GM23248 (cell line): ENCODE measurements at regions not wholly inside any gene's neighbourhood (a gene's known extent, or its start where the extent isn't known, plus 50 kb on each side); places are given as distances from the start of the nearest gene placed in this dataset.
"Not testable (repeated sequence)": the region's sequence is repeated elsewhere in the genome, so short reads cannot be mapped to it uniquely, and the experiment has no call there.

Experiments used
- DNase-seq: peaks from one replicate; pipeline ENCODE4 v3.0.0-alpha.2; 2015
- H2AFZ ChIP-seq: fragments of 200-600 bp; sonication (generic); 2 replicates; pipeline ENCODE4 v1.6.1; 2016; ENCODE audit warnings: antibody characterized with exemption
- H3F3A ChIP-seq: fragments of 200-600 bp; sonication (generic); 2 replicates; pipeline ENCODE4 v1.6.1; 2016; ENCODE audit warnings: mild to moderate bottlenecking, antibody characterized with exemption, mixed run types; ENCODE audit not compliant: insufficient read depth
- H3K27ac ChIP-seq: fragments of 200-600 bp; sonication (generic); 2 replicates; pipeline ENCODE4 v1.5.1; 2016; ENCODE audit warnings: mild to moderate bottlenecking
- H3K27me3 ChIP-seq: fragments of 200-600 bp; sonication (generic); replicated peaks from 2 replicates; pipeline ENCODE4 v1.6.1; 2016; ENCODE audit warnings: mild to moderate bottlenecking; ENCODE audit not compliant: insufficient read depth
- H3K36me3 ChIP-seq: fragments of 200-600 bp; sonication (generic); 2 replicates; pipeline ENCODE4 v1.6.1; 2016; ENCODE audit warnings: low read depth, mild to moderate bottlenecking
- H3K4me1 ChIP-seq: fragments of 200-600 bp; sonication (generic); 2 replicates; pipeline ENCODE4 v1.6.1; 2016; ENCODE audit warnings: mild to moderate bottlenecking; ENCODE audit not compliant: insufficient read depth
- H3K4me2 ChIP-seq: fragments of 200-600 bp; sonication (generic); one replicate; pipeline ENCODE4 v1.6.1; 2016; ENCODE audit warnings: mild to moderate bottlenecking; ENCODE audit not compliant: unreplicated experiment
- H3K4me3 ChIP-seq: fragments of 200-600 bp; sonication (generic); 2 replicates; pipeline ENCODE4 v1.5.1; 2016; ENCODE audit warnings: mild to moderate bottlenecking
- H3K79me2 ChIP-seq: fragments of 200-600 bp; sonication (generic); 2 replicates; pipeline ENCODE4 v1.6.1; 2016; ENCODE audit warnings: mild to moderate bottlenecking; ENCODE audit not compliant: insufficient read depth
- H3K9ac ChIP-seq: fragments of 200-600 bp; sonication (generic); 2 replicates; pipeline ENCODE4 v1.6.1; 2016; ENCODE audit warnings: mild to moderate bottlenecking
- H3K9me2 ChIP-seq: fragments of 200-600 bp; sonication (generic); 2 replicates; pipeline ENCODE4 v1.6.1; 2016; ENCODE audit warnings: mixed run types, mild to moderate bottlenecking, moderate library complexity; ENCODE audit not compliant: insufficient read depth
- H3K9me3 ChIP-seq: fragments of 200-600 bp; sonication (generic); one replicate; pipeline ENCODE4 v1.6.1; 2017; ENCODE audit warnings: low read depth
- H4K20me1 ChIP-seq: fragments of 200-600 bp; sonication (generic); 2 replicates; pipeline ENCODE4 v1.6.0; 2016; ENCODE audit not compliant: insufficient read depth
- EZH2 ChIP-seq: fragments of 200-600 bp; sonication (generic); IDR thresholded peaks from 2 replicates; pipeline ENCODE4 v1.6.1; 2018; ENCODE audit warnings: antibody characterized with exemption, mild to moderate bottlenecking; ENCODE audit not compliant: insufficient read depth, poor library complexity, severe bottlenecking
- EZH2phosphoT487 ChIP-seq: fragments of 200-600 bp; sonication (generic); IDR thresholded peaks from 2 replicates; pipeline ENCODE4 v1.6.1; 2018; ENCODE audit warnings: antibody characterized with exemption, moderate library complexity, mild to moderate bottlenecking, low read depth; ENCODE audit not compliant: insufficient read depth
- WGBS, 2 experiments: methylation state at CpG; one replicate each; pipeline ENCODE4 v1.1.6; 2015 to 2017; ENCODE audit warnings: low lambda C conversion rate in 2 of 2, low coverage in 1 of 2; ENCODE audit errors: missing lambda C conversion rate in 2 of 2; 5-methylcytosine and 5-hydroxymethylcytosine counted together
- in situ Hi-C: fragments of 300-500 bp; cut with MboI; formaldehyde crosslinking; loops from 2 replicates; pipeline ENCODE4 v1.15.0; 2020

- Histone ChIP-seq H3K27me3 (no peaks in the 10 kb centered on the region), H4K20me1 (no peaks in the 10 kb centered on the region), H3K9ac (no peak overlapping the region), H3K36me3 (no peaks in the 10 kb centered on the region), H3K9me3 (no peaks in the 10 kb centered on the region), H2AFZ (no peak overlapping the region), H3K4me3 (no peak overlapping the region), H3K79me2 (no peaks in the 10 kb centered on the region), H3K9me2 (no peaks in the 10 kb centered on the region), H3F3A (no peaks in the 10 kb centered on the region), H3K27ac (no peak overlapping the region), H3K4me1 (no peaks in the 10 kb centered on the region), H3K4me2 (no peak overlapping the region)
- no peak for DNase-seq
- in situ Hi-C loops = no loop called here
- no peak for TF ChIP-seq EZH2
- no peak for TF ChIP-seq EZH2phosphoT487
- WGBS, 2 experiments = 19 to 20% methylated on average over 5 of the region's 5 CpGs
Measured at GRCh38 chr14:25461780-25462179, 411.8 kb upstream of the STXBP6 start.

- no peaks in the 10 kb centered on the region for H4K20me1 ChIP-seq
- H3K79me2 ChIP-seq = no peaks in the 10 kb centered on the region
- TF ChIP-seq EZH2 (no peak), EZH2phosphoT487 (no peak)
- no peaks in the 10 kb centered on the region for H3K4me1 ChIP-seq
- H2AFZ ChIP-seq = no peak overlapping the region
- no peak overlapping the region for H3K4me3 ChIP-seq
- no peaks in the 10 kb centered on the region for H3F3A ChIP-seq
- H3K4me2 ChIP-seq = no peak overlapping the region
- H3K9me2 ChIP-seq = no peaks in the 10 kb centered on the region
- H3K27ac ChIP-seq = no peak overlapping the region
- H3K27me3 ChIP-seq = no peaks in the 10 kb centered on the region
- no peaks in the 10 kb centered on the region for H3K36me3 ChIP-seq
- in situ Hi-C loops = no loop called here
- H3K9me3 ChIP-seq = no peaks in the 10 kb centered on the region
- H3K9ac ChIP-seq = no peak overlapping the region
- 28 to 29% methylated on average over 2 of the region's 2 CpGs for WGBS, 2 experiments
- no peak for DNase-seq
Measured at GRCh38 chr14:25444381-25444780, 394.4 kb upstream of the STXBP6 start.

- H3K4me3 ChIP-seq, in situ Hi-C loops, H3K9me2 ChIP-seq: not testable (repeated sequence)
Measured at GRCh38 chr14:25440382-25440781, 390.4 kb upstream of the STXBP6 start.

GRCh38 chr14:25436906-25437305, 387.0 kb upstream of the STXBP6 start:
- in situ Hi-C loops = no loop called here
- Histone ChIP-seq H3K27me3 (no peaks in the 10 kb centered on the region), H3K9me3 (no peaks in the 10 kb centered on the region), H3K27ac (no peak overlapping the region), H3K9me2 (no peaks in the 10 kb centered on the region), H3F3A (no peaks in the 10 kb centered on the region), H3K4me2 (no peak overlapping the region), H3K4me1 (no peaks in the 10 kb centered on the region), H3K36me3 (no peaks in the 10 kb centered on the region), H3K4me3 (no peak overlapping the region), H3K9ac (no peak overlapping the region), H3K79me2 (no peaks in the 10 kb centered on the region), H4K20me1 (no peaks in the 10 kb centered on the region), H2AFZ (no peak overlapping the region)
- no peak for DNase-seq
- TF ChIP-seq EZH2phosphoT487 (no peak), EZH2 (no peak)

More at GRCh38 chr14:25440382-25440781, 390.4 kb upstream of the STXBP6 start:
- WGBS, 2 experiments = 13 to 21% methylated on average over 2 of the region's 2 CpGs
- not testable (repeated sequence) for H3K9me3 ChIP-seq, H3K27ac ChIP-seq, DNase-seq, H4K20me1 ChIP-seq, H3K9ac ChIP-seq, H3K4me1 ChIP-seq, H3K79me2 ChIP-seq, H3K36me3 ChIP-seq, H3K27me3 ChIP-seq, H2AFZ ChIP-seq, H3F3A ChIP-seq, H3K4me2 ChIP-seq

- no peaks in the 10 kb centered on the region for H3K9me3 ChIP-seq
- no peak overlapping the region for H3K27ac ChIP-seq
- in situ Hi-C loops = no loop called here
- no peaks in the 10 kb centered on the region for H3K9me2 ChIP-seq
- TF ChIP-seq EZH2phosphoT487 (no peak), EZH2 (no peak)
- H3K4me2 ChIP-seq = no peak overlapping the region
- H3K4me3 ChIP-seq = no peak overlapping the region
- H3K79me2 ChIP-seq = no peaks in the 10 kb centered on the region
- no peak overlapping the region for H3K9ac ChIP-seq
- no peak overlapping the region for H2AFZ ChIP-seq
- WGBS, 2 experiments = 2% methylated on average over 2 of the region's 2 CpGs
- DNase-seq = no peak
- no peaks in the 10 kb centered on the region for H3K4me1 ChIP-seq
- H4K20me1 ChIP-seq = no peaks in the 10 kb centered on the region
- H3K27me3 ChIP-seq = no peaks in the 10 kb centered on the region
- no peaks in the 10 kb centered on the region for H3F3A ChIP-seq
- H3K36me3 ChIP-seq = no peaks in the 10 kb centered on the region
Measured at GRCh38 chr14:25436288-25436875, 386.4 kb upstream of the STXBP6 start.
